ENCODE measurements at regions not wholly inside any gene's neighbourhood (a gene's known extent, or its start where the extent isn't known, plus 50 kb on each side); places are given as distances from the start of the nearest gene placed in this dataset.

DNA sequence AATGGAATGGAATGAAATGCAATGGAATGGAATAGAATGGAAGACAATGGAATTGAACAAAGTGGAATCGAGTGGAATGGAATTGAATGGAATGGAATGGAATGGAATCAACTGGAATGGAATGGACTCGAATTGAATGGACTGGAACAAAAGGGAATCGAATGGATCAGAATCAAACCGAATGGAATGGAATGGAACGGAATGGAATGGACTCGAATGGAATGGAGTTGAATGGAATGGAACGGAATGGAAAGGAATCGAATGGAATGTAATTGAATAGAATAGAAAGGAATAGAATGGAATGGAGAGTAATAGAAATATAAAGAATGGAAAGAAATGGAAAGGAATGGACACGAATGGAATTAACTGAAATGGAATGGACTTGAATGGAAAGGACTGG is 475.2 kb upstream of the WSB1 start:
- TF ChIP-seq POLR2AphosphoS5 (IDR thresholded peaks at IDR 0.05) (no peak), POLR2A (IDR thresholded peaks at IDR 0.05) (no peak), EP300 (IDR thresholded peaks at IDR 0.05) (no peak)
- TF ChIP-seq, protein P1, sequence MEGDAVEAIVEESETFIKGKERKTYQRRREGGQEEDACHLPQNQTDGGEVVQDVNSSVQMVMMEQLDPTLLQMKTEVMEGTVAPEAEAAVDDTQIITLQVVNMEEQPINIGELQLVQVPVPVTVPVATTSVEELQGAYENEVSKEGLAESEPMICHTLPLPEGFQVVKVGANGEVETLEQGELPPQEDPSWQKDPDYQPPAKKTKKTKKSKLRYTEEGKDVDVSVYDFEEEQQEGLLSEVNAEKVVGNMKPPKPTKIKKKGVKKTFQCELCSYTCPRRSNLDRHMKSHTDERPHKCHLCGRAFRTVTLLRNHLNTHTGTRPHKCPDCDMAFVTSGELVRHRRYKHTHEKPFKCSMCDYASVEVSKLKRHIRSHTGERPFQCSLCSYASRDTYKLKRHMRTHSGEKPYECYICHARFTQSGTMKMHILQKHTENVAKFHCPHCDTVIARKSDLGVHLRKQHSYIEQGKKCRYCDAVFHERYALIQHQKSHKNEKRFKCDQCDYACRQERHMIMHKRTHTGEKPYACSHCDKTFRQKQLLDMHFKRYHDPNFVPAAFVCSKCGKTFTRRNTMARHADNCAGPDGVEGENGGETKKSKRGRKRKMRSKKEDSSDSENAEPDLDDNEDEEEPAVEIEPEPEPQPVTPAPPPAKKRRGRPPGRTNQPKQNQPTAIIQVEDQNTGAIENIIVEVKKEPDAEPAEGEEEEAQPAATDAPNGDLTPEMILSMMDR (IDR thresholded peaks at IDR 0.05), result no peak
- H3K27me3 ChIP-seq, result no peaks in the 10 kb centered on the region
- no peak for DNase-seq
- 76 to 84% methylated on average over 9 of the region's 9 CpGs for WGBS, 2 donors
- no peaks in the 10 kb centered on the region for H3K4me1 ChIP-seq
- H3K9me3 ChIP-seq, result peaks cover 5 to 64% (median 8%) of the 10 kb centered on the region in 4 donors
- no peaks in the 10 kb centered on the region for H3K36me3 ChIP-seq
- intact Hi-C loops (cut with DNase I), result loop anchor here (10.0 kb wide), 1 partner anchor 144 kb away; no protein-coding TSS in a partner anchor
- no peak overlapping the region for H3K27ac ChIP-seq
- H3K4me3 ChIP-seq, result no peak overlapping the region

Data from sigmoid colon (tissue), 6 donors.